OCI-LY7 (cell line): ENCODE measurements at regions not wholly inside any gene's neighbourhood (a gene's known extent, or its start where the extent isn't known, plus 50 kb on each side); places are given as distances from the start of the nearest gene placed in this dataset.

ENCODE experiments used
- EZH2phosphoT487 ChIP-seq: fragments of 200-600 bp; sonication (generic); IDR thresholded peaks from 2 replicates; pipeline ENCODE4 v1.6.1; 2018; ENCODE audit warnings: low read depth, borderline replicate concordance, mild to moderate bottlenecking, mixed run types, antibody characterized with exemption, low read length, moderate library complexity, mixed read lengths
- TF ChIP-seq, protein P1 (sequence below): fragments of 200-600 bp; sonication (generic); conservative IDR thresholded peaks from 2 replicates; pipeline ENCODE4 v1.5.1; 2014; ENCODE audit warnings: mild to moderate bottlenecking, antibody characterized with exemption, low read length, moderate library complexity, mixed read lengths

DNA sequence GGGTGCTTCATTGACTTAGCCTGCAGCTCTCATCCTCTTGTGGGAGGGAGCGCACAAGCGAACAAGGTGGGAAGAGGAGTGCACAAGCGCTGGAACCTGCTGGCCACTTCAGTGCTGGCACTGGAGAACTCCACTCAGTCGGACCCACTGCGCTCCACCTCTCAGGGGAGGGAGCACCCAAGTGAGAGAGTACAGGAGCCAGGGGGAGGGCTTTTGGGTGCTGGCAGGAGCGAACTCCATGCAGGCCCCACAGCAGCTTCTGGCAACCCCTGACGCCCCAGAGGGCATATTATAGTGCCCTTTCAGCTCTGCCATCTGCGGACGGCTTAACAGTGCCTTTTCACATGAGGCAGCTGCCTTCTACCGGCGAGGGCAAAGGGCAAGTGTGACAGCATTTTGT lies 774.2 kb upstream of the COX7C start:
- TF ChIP-seq, protein P1, sequence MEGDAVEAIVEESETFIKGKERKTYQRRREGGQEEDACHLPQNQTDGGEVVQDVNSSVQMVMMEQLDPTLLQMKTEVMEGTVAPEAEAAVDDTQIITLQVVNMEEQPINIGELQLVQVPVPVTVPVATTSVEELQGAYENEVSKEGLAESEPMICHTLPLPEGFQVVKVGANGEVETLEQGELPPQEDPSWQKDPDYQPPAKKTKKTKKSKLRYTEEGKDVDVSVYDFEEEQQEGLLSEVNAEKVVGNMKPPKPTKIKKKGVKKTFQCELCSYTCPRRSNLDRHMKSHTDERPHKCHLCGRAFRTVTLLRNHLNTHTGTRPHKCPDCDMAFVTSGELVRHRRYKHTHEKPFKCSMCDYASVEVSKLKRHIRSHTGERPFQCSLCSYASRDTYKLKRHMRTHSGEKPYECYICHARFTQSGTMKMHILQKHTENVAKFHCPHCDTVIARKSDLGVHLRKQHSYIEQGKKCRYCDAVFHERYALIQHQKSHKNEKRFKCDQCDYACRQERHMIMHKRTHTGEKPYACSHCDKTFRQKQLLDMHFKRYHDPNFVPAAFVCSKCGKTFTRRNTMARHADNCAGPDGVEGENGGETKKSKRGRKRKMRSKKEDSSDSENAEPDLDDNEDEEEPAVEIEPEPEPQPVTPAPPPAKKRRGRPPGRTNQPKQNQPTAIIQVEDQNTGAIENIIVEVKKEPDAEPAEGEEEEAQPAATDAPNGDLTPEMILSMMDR = no peak
- no peak for TF ChIP-seq EZH2phosphoT487
